Spleen (tissue), 7 donors: ENCODE measurements at regions not wholly inside any gene's neighbourhood (a gene's known extent, or its start where the extent isn't known, plus 50 kb on each side); places are given as distances from the start of the nearest gene placed in this dataset.
"Not testable (repeated sequence)": the region's sequence is repeated elsewhere in the genome, so short reads cannot be mapped to it uniquely, and the experiment has no call there.

ENCODE experiments used
- POLR2A ChIP-seq, 3 donors: fragments of 450-650 bp; IDR thresholded peaks; one replicate each; pipeline ENCODE4 v1.5.1; 2017; ENCODE audit warnings: antibody characterized with exemption in 3 of 3, mild to moderate bottlenecking in 1 of 3
- POLR2AphosphoS5 ChIP-seq, 3 donors: sonication (generic); formaldehyde crosslinking; IDR thresholded peaks; one replicate each; pipeline ENCODE4 v1.5.1; 2017; ENCODE audit warnings: antibody characterized with exemption in 3 of 3
- TF ChIP-seq, protein P1 (sequence below), 11 experiments: fragments of 200-600 bp in 7 of 11; fragments of 450-650 bp in 4 of 11; sonication (generic) in 4 of 11; IDR thresholded peaks in 8 of 11; conservative IDR thresholded peaks in 3 of 11; 1 replicate in 7 of 11; 2 replicates in 4 of 11; pipeline versions ENCODE4 v1.4.0 to v1.8.0; 2016 to 2021; ENCODE audit warnings: antibody characterized with exemption in 11 of 11, inconsistent platforms in 4 of 11, mild to moderate bottlenecking in 1 of 11
- donor health status: DM: no; HTN: no; CAD: no; lungs with moderate emphysema.
- donor health status: DM: no; HTN: no; CAD: no.
- donor health status: DM: no; HTN: no; CAD: no.

DNA sequence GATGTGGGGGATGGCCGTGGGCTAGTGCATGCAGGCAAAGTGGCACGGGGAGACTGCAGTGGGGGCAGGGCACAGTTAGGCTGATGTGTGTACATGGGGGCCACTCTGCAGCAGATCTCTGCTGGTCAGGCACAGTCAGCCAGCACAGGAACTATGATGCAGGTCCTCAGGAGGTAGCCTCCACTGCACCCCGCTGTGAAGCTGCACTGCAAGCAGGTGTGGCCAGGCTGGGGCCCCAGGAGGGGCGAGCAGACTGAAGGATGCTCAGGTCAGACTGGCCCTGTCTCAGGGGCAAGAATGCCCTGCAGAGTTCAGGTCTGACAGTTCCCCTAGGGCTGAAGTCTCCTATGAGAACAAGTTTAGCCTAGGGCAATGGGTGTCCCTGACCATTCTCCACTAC lies 273.8 kb upstream of the FAM240B start:
- TF ChIP-seq, protein P1, sequence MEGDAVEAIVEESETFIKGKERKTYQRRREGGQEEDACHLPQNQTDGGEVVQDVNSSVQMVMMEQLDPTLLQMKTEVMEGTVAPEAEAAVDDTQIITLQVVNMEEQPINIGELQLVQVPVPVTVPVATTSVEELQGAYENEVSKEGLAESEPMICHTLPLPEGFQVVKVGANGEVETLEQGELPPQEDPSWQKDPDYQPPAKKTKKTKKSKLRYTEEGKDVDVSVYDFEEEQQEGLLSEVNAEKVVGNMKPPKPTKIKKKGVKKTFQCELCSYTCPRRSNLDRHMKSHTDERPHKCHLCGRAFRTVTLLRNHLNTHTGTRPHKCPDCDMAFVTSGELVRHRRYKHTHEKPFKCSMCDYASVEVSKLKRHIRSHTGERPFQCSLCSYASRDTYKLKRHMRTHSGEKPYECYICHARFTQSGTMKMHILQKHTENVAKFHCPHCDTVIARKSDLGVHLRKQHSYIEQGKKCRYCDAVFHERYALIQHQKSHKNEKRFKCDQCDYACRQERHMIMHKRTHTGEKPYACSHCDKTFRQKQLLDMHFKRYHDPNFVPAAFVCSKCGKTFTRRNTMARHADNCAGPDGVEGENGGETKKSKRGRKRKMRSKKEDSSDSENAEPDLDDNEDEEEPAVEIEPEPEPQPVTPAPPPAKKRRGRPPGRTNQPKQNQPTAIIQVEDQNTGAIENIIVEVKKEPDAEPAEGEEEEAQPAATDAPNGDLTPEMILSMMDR (IDR thresholded peaks at IDR 0.05 in 8 of 11, conservative IDR thresholded peaks at IDR 0.05 in 3 of 11): not testable (repeated sequence)
- not testable (repeated sequence) for TF ChIP-seq POLR2AphosphoS5, POLR2A (IDR thresholded peaks at IDR 0.05)
